Kidney epithelial cell (primary cell): ENCODE measurements at regions not wholly inside any gene's neighbourhood (a gene's known extent, or its start where the extent isn't known, plus 50 kb on each side); places are given as distances from the start of the nearest gene placed in this dataset.
"Not testable (repeated sequence)": the region's sequence is repeated elsewhere in the genome, so short reads cannot be mapped to it uniquely, and the experiment has no call there.

Experiments used
- DNase-seq: peaks from one replicate; pipeline ENCODE4 v3.0.0-alpha.2; 2010; ENCODE audit warnings: low read depth
- H3K27me3 ChIP-seq: 2 replicates; pipeline ENCODE4 v1.6.0; 2011; ENCODE audit warnings: low read length; ENCODE audit not compliant: control insufficient read depth, insufficient read depth
- H3K36me3 ChIP-seq: 2 replicates; pipeline ENCODE4 v1.5.1; 2011; ENCODE audit warnings: low read length; ENCODE audit not compliant: control insufficient read depth, insufficient read depth
- H3K4me3 ChIP-seq: 2 replicates; pipeline ENCODE4 v1.5.1; 2011; ENCODE audit warnings: low read depth, mild to moderate bottlenecking, control low read depth, low read length
- CTCF ChIP-seq: IDR thresholded peaks from 2 replicates; pipeline ENCODE4 v1.5.1; 2011; ENCODE audit warnings: mild to moderate bottlenecking, moderate library complexity, low read length, control low read depth, inconsistent platforms; ENCODE audit not compliant: insufficient read depth, poor library complexity, severe bottlenecking

- TF ChIP-seq CTCF = no peak
- DNase-seq = no peak
Observed at GRCh38 chr2:115942800-115943199, 1500.4 kb downstream of the DPP10 start.

GRCh38 chr2:115946341-115946740 is 1503.9 kb downstream of the DPP10 start:
- no peak for DNase-seq
- Histone ChIP-seq H3K27me3 (no peaks in the 10 kb centered on the region), H3K36me3 (no peaks in the 10 kb centered on the region), H3K4me3 (no peak overlapping the region)
- TF ChIP-seq CTCF = no peak

More at GRCh38 chr2:115942800-115943199, 1500.4 kb downstream of the DPP10 start:
- Histone ChIP-seq H3K4me3 (no peak overlapping the region), H3K36me3 (no peaks in the 10 kb centered on the region), H3K27me3 (no peaks in the 10 kb centered on the region)

GRCh38 chr2:115946891-115947290 is 1504.5 kb downstream of the DPP10 start:
- TF ChIP-seq CTCF = no peak

GRCh38 chr2:115976916-115977315 is 1534.5 kb downstream of the DPP10 start:
- Histone ChIP-seq H3K36me3 (no peaks in the 10 kb centered on the region), H3K4me3 (no peak overlapping the region), H3K27me3 (no peaks in the 10 kb centered on the region)
- no peak for DNase-seq
- no peak for TF ChIP-seq CTCF

More at GRCh38 chr2:115946891-115947290, 1504.5 kb downstream of the DPP10 start:
- H3K36me3 ChIP-seq = no peaks in the 10 kb centered on the region
- H3K4me3 ChIP-seq = no peak overlapping the region
- no peaks in the 10 kb centered on the region for H3K27me3 ChIP-seq
- no peak for DNase-seq

- H3K36me3 ChIP-seq = no peaks in the 10 kb centered on the region
- TF ChIP-seq CTCF = no peak
- H3K4me3 ChIP-seq = no peak overlapping the region
- H3K27me3 ChIP-seq = no peaks in the 10 kb centered on the region
- DNase-seq = no peak
Observed at GRCh38 chr2:115999039-115999438, 1556.6 kb downstream of the DPP10 start.

GRCh38 chr2:116023026-116023425 is 1580.6 kb downstream of the DPP10 start:
- DNase-seq = no peak
- Histone ChIP-seq H3K27me3 (no peaks in the 10 kb centered on the region), H3K4me3 (no peak overlapping the region), H3K36me3 (no peaks in the 10 kb centered on the region)
- TF ChIP-seq CTCF = no peak

- H3K27me3 ChIP-seq, H3K36me3 ChIP-seq, DNase-seq, H3K4me3 ChIP-seq: not testable (repeated sequence)
Observed at GRCh38 chr2:116038758-116039157, 1596.3 kb downstream of the DPP10 start.
